GM06990 (cell line): ENCODE measurements at regions not wholly inside any gene's neighbourhood (a gene's known extent, or its start where the extent isn't known, plus 50 kb on each side); places are given as distances from the start of the nearest gene placed in this dataset.

Source experiments
- DNase-seq: peaks from one replicate; pipeline ENCODE4 v3.0.0-alpha.2; 2011; ENCODE audit not compliant: insufficient read length; ENCODE audit errors: extremely low read depth
- H3K27me3 ChIP-seq: replicated peaks from 2 replicates; pipeline ENCODE4 v1.6.0; 2011; ENCODE audit warnings: low read length; ENCODE audit not compliant: control insufficient read depth, insufficient read depth
- H3K36me3 ChIP-seq: 2 replicates; pipeline ENCODE4 v1.5.1; 2011; ENCODE audit warnings: low read length; ENCODE audit not compliant: control insufficient read depth, insufficient read depth
- H3K4me3 ChIP-seq: replicated peaks from 2 replicates; pipeline ENCODE4 v1.5.1; 2011; ENCODE audit warnings: low read depth, mild to moderate bottlenecking, control low read depth, low read length
- CTCF ChIP-seq: IDR thresholded peaks from 2 replicates; pipeline ENCODE4 v1.5.1; 2011; ENCODE audit warnings: low read length, control low read depth, mild to moderate bottlenecking, inconsistent platforms; ENCODE audit not compliant: insufficient read depth, poor library complexity, severe bottlenecking

- Histone ChIP-seq H3K27me3 (no peaks in the 10 kb centered on the region), H3K4me3 (no peak overlapping the region), H3K36me3 (no peaks in the 10 kb centered on the region)
- no peak for TF ChIP-seq CTCF
- DNase-seq = no peak
Measured at GRCh38 chr3:148208975-148209374, 488.7 kb upstream of the AGTR1 start.

- no peak for DNase-seq
- Histone ChIP-seq H3K27me3 (no peaks in the 10 kb centered on the region), H3K4me3 (no peak overlapping the region), H3K36me3 (no peaks in the 10 kb centered on the region)
- TF ChIP-seq CTCF = no peak
Measured at GRCh38 chr3:148211725-148212124, 486.0 kb upstream of the AGTR1 start.

GRCh38 chr3:148214705-148215104, 483.0 kb upstream of the AGTR1 start:
- TF ChIP-seq CTCF = no peak
- Histone ChIP-seq H3K36me3 (no peaks in the 10 kb centered on the region), H3K27me3 (no peaks in the 10 kb centered on the region), H3K4me3 (no peak overlapping the region)
- no peak for DNase-seq

DNA sequence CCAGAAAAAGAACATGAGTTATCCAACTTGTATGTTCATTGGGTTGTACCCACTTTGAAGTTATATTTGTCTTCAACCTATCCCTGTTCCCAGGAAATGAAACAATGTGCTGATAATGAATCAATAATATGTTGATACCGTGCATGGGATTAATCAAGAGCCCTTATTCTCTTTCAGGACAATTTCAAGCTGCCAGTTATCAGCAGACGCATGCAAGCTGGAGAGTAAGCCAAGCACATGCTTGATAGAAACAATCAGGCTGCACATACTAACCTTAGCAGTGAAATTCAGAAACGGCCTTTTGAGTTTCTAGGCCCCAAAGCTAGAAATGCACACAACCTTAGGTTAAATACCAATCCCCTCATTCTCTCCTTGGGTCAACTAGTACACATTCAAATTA, 480.4 kb upstream of the AGTR1 start:
- no peaks in the 10 kb centered on the region for H3K36me3 ChIP-seq
- DNase-seq = no peak
- H3K4me3 ChIP-seq = no peak overlapping the region
- no peaks in the 10 kb centered on the region for H3K27me3 ChIP-seq
- no peak for TF ChIP-seq CTCF

GRCh38 chr3:148218222-148218621, 479.5 kb upstream of the AGTR1 start:
- no peak for DNase-seq
- Histone ChIP-seq H3K36me3 (no peaks in the 10 kb centered on the region), H3K4me3 (no peak overlapping the region), H3K27me3 (no peaks in the 10 kb centered on the region)
- no peak for TF ChIP-seq CTCF

- TF ChIP-seq CTCF = no peak
- DNase-seq = no peak
- Histone ChIP-seq H3K4me3 (no peak overlapping the region), H3K27me3 (no peaks in the 10 kb centered on the region), H3K36me3 (no peaks in the 10 kb centered on the region)
Measured at GRCh38 chr3:148219999-148220398, 477.7 kb upstream of the AGTR1 start.
